Right lobe of liver (tissue), 6 donors: ENCODE measurements at regions not wholly inside any gene's neighbourhood (a gene's known extent, or its start where the extent isn't known, plus 50 kb on each side); places are given as distances from the start of the nearest gene placed in this dataset.

Source experiments
- ATAC-seq, 4 donors: fragments of 200-7000 bp; cut with Tn5 transposase; one replicate each; pipeline ENCODE4 v1.9.1; 2020; ENCODE audit warnings: mild to moderate bottlenecking in 4 of 4, moderate library complexity in 4 of 4
- DNase-seq, 3 donors: peaks; one replicate each; pipeline ENCODE4 v3.0.0-alpha.2; 2020
- H3K27ac ChIP-seq, 3 donors: fragments of 200-600 bp; one replicate each; pipeline ENCODE4 v1.8.0; 2022
- H3K27me3 ChIP-seq, 2 donors: fragments of 200-600 bp; one replicate each; pipeline ENCODE4 v1.8.0; 2022
- H3K36me3 ChIP-seq, 4 donors: fragments of 200-600 bp; sonication (generic) in 1 of 4; one replicate each; pipeline versions ENCODE4 v1.5.1 to v1.8.0; 2017 to 2022; ENCODE audit warnings: control low read depth in 1 of 4
- H3K4me1 ChIP-seq, 4 donors: fragments of 200-600 bp; sonication (generic) in 1 of 4; one replicate each; pipeline versions ENCODE4 v1.5.1 to v1.8.0; 2017 to 2022; ENCODE audit warnings: control low read depth in 1 of 4
- H3K4me3 ChIP-seq, 3 donors: fragments of 200-600 bp; one replicate each; pipeline ENCODE4 v1.8.0; 2022
- H3K9me3 ChIP-seq, 4 donors: fragments of 200-600 bp; sonication (generic) in 1 of 4; one replicate each; pipeline versions ENCODE4 v1.5.1 to v1.8.0; 2017 to 2022; ENCODE audit warnings: control low read depth in 1 of 4
- POLR2A ChIP-seq: fragments of 450-650 bp; IDR thresholded peaks from one replicate; pipeline ENCODE4 v1.6.1; 2017; ENCODE audit warnings: antibody characterized with exemption, mild to moderate bottlenecking
- WGBS: methylation state at CpG from one replicate; pipeline ENCODE4 v1.1.6; 2018; ENCODE audit warnings: low coverage, low lambda C conversion rate; ENCODE audit not compliant: insufficient coverage; ENCODE audit errors: missing lambda C conversion rate; 5-methylcytosine and 5-hydroxymethylcytosine counted together
- intact Hi-C, 2 donors: fragments of 100-400 bp; cut with DNase I; formaldehyde crosslinking; loops; one replicate each; pipeline versions ENCODE4 v1.11.2 to v1.14.1; 2022
- TF ChIP-seq, protein P1 (sequence below), 4 donors: fragments of 200-600 bp in 3 of 4; fragments of 450-650 bp in 1 of 4; IDR thresholded peaks; one replicate each; pipeline versions ENCODE4 v1.5.1 to v1.8.0; 2016 to 2022; ENCODE audit warnings: antibody characterized with exemption in 4 of 4, mild to moderate bottlenecking in 2 of 4
- donor health status: DM: no; HTN: yes; CAD: no.
- donor health status: DM: no; HTN: no; CAD: no.
- donor health status: DM: no; HTN: no; CAD: no.
- donor health status: DM: no; HTN: yes; CAD: no.
- donor health status: DM: no; HTN: yes; CAD: no.

DNA sequence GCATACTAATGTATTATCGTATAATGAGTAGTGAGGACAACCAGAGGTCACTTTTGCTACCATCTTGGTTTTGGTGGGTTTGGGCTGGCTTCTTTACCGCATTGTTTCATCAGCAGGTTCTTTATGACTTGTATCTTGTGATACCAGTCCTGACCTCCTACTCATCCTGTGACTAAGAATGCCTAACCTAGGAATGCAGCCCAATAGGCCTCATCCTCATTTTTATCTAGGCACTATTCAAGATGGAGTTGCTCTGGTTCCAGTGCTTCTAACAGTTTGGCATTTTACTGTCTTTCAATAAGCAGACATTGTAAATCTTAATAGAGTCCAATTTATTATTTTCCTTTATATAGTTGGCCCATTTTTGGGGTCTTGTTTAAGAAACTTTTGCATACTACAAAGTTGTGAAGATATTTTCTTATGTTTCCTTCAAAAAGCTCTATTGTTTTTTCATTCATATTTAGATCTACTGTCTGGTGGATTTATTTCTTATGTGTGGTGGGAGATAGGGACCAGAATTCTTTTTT is 60.8 kb upstream of the RNU6-1 start:
- Histone ChIP-seq H3K9me3 (no peaks in the 10 kb centered on the region), H3K27me3 (no peaks in the 10 kb centered on the region), H3K4me3 (no peak overlapping the region), H3K4me1 (peaks cover 0 to 15% (median 6%) of the 10 kb centered on the region in 4 donors), H3K36me3 (no peaks in the 10 kb centered on the region), H3K27ac (no peak overlapping the region)
- ATAC-seq (no peak), DNase-seq (no peak)
- 100% methylated on average over 1 of the region's 2 CpGs for WGBS
- TF ChIP-seq, protein P1, sequence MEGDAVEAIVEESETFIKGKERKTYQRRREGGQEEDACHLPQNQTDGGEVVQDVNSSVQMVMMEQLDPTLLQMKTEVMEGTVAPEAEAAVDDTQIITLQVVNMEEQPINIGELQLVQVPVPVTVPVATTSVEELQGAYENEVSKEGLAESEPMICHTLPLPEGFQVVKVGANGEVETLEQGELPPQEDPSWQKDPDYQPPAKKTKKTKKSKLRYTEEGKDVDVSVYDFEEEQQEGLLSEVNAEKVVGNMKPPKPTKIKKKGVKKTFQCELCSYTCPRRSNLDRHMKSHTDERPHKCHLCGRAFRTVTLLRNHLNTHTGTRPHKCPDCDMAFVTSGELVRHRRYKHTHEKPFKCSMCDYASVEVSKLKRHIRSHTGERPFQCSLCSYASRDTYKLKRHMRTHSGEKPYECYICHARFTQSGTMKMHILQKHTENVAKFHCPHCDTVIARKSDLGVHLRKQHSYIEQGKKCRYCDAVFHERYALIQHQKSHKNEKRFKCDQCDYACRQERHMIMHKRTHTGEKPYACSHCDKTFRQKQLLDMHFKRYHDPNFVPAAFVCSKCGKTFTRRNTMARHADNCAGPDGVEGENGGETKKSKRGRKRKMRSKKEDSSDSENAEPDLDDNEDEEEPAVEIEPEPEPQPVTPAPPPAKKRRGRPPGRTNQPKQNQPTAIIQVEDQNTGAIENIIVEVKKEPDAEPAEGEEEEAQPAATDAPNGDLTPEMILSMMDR (IDR thresholded peaks at IDR 0.05): no peak
- TF ChIP-seq POLR2A: no peak
- intact Hi-C loops: no loop called here

DNA sequence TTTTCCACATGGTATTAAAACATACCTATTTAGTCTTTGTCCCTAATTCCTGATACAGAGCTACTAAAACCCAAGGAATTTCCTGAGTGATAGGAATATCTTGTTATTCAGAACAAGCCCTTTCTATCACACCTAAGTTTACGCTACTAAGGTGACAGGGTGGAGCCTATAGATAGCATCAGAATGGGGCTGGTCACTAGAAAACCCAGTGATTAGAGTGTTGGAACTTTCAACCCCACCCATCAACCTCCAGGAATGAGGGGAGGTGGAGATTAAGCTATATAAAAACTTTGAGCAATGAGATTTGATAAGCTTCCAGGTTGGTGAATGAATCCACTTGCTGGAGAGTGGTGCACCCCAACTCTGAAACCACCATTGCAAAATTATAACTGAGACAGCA is 62.1 kb upstream of the RNU6-1 start:
- intact Hi-C loops: no loop called here
- Histone ChIP-seq H3K27ac (no peak overlapping the region), H3K27me3 (no peaks in the 10 kb centered on the region), H3K9me3 (no peaks in the 10 kb centered on the region), H3K4me3 (no peak overlapping the region), H3K4me1 (peaks cover 0 to 15% (median 6%) of the 10 kb centered on the region in 4 donors), H3K36me3 (no peaks in the 10 kb centered on the region)
- TF ChIP-seq POLR2A: no peak
- TF ChIP-seq, protein P1 (IDR thresholded peaks at IDR 0.05): no peak
- no peak for DNase-seq
- ATAC-seq: no peak
- 100% methylated on average over 1 of the region's 1 CpG for WGBS

DNA sequence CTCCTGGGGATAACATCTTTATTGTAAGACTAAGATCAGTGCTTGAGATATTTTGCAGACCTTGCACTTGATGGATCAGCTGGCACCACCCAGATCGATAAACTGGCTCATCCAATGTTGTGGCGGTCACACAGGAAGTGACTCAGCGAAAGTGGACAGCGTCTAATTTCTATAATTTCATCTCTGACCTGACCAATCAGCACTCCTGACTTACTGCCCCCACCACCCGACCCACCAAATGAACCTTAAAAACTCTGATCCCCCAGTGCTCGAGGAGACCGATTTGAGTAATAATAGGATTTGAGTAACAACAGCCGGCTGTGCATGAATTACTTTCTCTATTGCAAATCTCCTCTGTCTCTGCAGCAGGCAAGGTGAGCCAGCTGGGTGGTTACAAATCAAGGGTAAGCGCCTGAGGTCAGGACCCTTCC is 62.7 kb upstream of the RNU6-1 start:
- no peak overlapping the region for H3K4me3 ChIP-seq
- 90% methylated on average over 6 of the region's 9 CpGs for WGBS
- TF ChIP-seq, protein P1 (IDR thresholded peaks at IDR 0.05): no peak
- no peak for TF ChIP-seq POLR2A
- ATAC-seq (no peak), DNase-seq (no peak)
- H3K36me3 ChIP-seq: no peaks in the 10 kb centered on the region
- no peaks in the 10 kb centered on the region for H3K9me3 ChIP-seq
- no peaks in the 10 kb centered on the region for H3K27me3 ChIP-seq
- H3K4me1 ChIP-seq: peaks cover 0 to 15% (median 4%) of the 10 kb centered on the region in 4 donors
- H3K27ac ChIP-seq: no peak overlapping the region
- intact Hi-C loops: no loop called here

DNA sequence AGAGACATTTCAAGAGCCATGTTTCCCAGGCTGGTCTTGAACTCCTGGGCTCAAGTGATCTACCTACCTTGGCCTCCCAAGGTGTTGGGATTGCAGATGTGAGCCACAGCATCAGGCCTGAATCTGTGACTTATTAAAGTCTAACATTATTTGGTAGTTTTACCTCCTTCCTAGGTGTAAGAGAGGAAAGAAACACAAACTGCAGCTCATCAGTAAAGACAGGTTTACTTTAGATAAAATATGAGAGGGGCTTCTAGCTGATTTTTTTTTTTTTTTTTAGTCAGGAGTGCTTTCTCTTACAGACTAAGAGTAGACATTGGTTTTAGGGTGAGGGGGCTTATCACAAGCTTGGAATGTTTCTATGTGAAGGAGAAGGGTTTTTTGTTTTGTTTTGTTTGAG is 63.9 kb upstream of the RNU6-1 start:
- H3K36me3 ChIP-seq: no peaks in the 10 kb centered on the region
- H3K27ac ChIP-seq: no peak overlapping the region
- TF ChIP-seq POLR2A: no peak
- TF ChIP-seq, protein P1 (IDR thresholded peaks at IDR 0.05): no peak
- intact Hi-C loops: no loop called here
- no peak for DNase-seq
- H3K4me3 ChIP-seq: no peak overlapping the region
- peaks cover 0 to 11% (median 4%) of the 10 kb centered on the region in 4 donors for H3K4me1 ChIP-seq
- no peaks in the 10 kb centered on the region for H3K9me3 ChIP-seq
- no peaks in the 10 kb centered on the region for H3K27me3 ChIP-seq
- ATAC-seq: no peak

DNA sequence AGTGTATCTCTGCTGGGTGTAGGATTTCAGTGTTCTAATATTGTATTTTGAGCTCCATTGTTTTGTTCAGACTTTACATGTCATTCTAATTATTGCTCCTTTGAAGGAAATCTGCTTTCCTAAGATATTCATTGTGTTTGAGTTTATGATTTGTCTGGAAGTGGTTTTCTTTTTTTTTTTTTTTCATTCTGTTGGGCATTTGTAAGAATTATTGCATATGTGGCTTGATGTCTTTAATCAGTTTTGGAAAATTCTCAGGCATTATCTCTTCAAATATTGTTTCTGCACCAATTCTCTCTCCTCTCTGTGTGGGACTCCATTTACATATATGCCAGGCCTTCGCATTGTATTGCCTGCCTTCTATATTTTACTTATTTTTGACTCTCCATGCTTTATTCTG is 65.8 kb upstream of the RNU6-1 start:
- Histone ChIP-seq H3K27me3 (no peaks in the 10 kb centered on the region), H3K9me3 (no peaks in the 10 kb centered on the region), H3K4me1 (no peaks in the 10 kb centered on the region), H3K36me3 (no peaks in the 10 kb centered on the region), H3K27ac (no peak overlapping the region), H3K4me3 (no peak overlapping the region)
- TF ChIP-seq POLR2A: no peak
- TF ChIP-seq, protein P1 (IDR thresholded peaks at IDR 0.05): no peak
- WGBS: 100% methylated on average over 1 of the region's 1 CpG
- ATAC-seq (no peak), DNase-seq (no peak)
- intact Hi-C loops: no loop called here
